ENCODE measurements at regions not wholly inside any gene's neighbourhood (a gene's known extent, or its start where the extent isn't known, plus 50 kb on each side); places are given as distances from the start of the nearest gene placed in this dataset.

DNA sequence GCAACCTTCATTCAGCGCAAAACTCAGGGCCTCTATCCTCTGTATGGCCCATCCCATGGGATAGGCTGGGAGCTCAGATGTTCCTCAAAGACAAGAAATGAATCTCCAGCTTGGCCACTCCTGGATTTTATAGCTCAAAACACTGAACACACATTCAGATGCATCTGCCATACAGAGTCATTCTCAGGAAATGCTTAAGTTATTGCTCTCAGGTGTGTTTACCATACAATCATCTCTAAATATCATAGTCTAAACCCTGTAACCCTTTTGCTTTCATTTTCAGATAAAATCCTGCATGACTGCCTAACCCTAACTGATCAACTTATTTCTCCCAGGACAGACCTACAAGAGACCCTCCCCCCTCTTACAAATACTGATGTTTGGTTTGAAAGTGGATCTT, 140.9 kb upstream of the FMR1 start:
- Histone ChIP-seq H3K36me3 (no peaks in the 10 kb centered on the region), H3K9me3 (no peaks in the 10 kb centered on the region), H3K27me3 (no peaks in the 10 kb centered on the region), H3K4me3 (no peak overlapping the region)
- DNase-seq = no peak

- no peaks in the 10 kb centered on the region for H3K36me3 ChIP-seq
- DNase-seq = no peak
- H3K9me3 ChIP-seq = no peaks in the 10 kb centered on the region
- no peak overlapping the region for H3K4me3 ChIP-seq
- H3K27me3 ChIP-seq = no peaks in the 10 kb centered on the region
Measured at GRCh38 chrX:147776988-147777387, 134.7 kb upstream of the FMR1 start.

- Histone ChIP-seq H3K36me3 (no peaks in the 10 kb centered on the region), H3K4me3 (no peak overlapping the region), H3K9me3 (no peaks in the 10 kb centered on the region), H3K27me3 (no peaks in the 10 kb centered on the region)
- no peak for DNase-seq
Measured at GRCh38 chrX:147779173-147779572, 132.5 kb upstream of the FMR1 start.

DNA sequence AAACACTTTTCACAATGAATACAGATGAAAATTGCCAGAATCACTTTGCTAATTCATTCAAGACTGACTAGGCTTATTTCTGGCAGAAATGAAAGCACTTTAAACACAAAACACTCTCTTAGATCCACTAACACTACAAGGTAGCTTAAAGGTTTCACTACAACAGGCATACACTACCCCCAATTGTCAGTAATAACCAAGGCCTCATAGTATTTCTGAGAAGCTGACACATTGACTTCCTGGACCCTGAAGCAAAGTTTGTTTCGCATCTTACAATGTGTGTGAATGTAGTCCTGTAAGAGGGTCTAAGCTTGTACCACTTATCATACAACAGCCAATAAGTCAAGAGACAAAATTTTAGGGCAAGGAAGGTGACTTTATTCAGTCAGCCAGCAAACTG, 129.9 kb upstream of the FMR1 start:
- Histone ChIP-seq H3K9me3 (no peaks in the 10 kb centered on the region), H3K27me3 (no peaks in the 10 kb centered on the region), H3K36me3 (no peaks in the 10 kb centered on the region), H3K4me3 (no peak overlapping the region)
- DNase-seq = no peak

- Histone ChIP-seq H3K9me3 (no peaks in the 10 kb centered on the region), H3K4me3 (no peak overlapping the region), H3K27me3 (no peaks in the 10 kb centered on the region), H3K36me3 (no peaks in the 10 kb centered on the region)
- no peak for DNase-seq
Measured at GRCh38 chrX:147788641-147789350, 122.9 kb upstream of the FMR1 start.

DNA sequence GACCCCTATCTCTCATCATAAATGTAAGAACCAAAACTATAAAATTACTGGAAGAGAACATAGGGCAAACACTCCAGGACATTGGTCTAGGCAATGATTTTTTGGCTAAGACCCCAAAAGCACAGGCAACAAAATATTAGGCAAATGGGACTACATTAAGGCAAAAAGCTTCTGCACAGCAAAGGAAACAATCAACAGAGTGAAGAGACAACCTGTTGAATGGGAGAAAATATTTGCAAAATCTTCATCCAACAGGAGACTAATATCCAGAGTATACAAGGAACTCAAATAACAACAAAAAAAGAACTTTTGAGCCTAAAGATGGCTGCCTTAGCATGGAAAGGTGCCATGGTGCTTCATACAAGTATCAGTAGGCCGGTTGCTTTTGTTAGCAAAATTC, 111.1 kb upstream of the FMR1 start:
- no peaks in the 10 kb centered on the region for H3K36me3 ChIP-seq
- no peaks in the 10 kb centered on the region for H3K27me3 ChIP-seq
- no peaks in the 10 kb centered on the region for H3K9me3 ChIP-seq
- no peak for DNase-seq
- H3K4me3 ChIP-seq = no peak overlapping the region

DNA sequence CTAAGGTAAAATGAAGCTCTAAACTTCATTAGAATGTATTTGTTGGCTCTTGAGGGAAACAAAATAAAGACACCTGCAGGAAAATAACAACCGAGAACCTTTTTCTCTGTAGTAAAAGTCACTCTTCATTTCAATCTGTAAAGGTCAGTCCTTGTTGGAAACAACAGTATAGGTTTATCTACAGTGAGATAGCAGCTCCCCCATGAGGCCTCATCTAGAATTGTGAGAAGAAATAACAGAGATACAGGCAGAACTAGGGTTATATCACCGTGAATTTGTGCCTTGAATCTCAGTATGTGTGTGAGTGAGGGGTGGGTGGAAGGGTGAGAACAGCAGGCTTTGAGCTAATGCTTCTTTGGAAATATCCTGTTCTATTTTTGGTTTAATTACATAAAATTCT, 107.8 kb upstream of the FMR1 start:
- Histone ChIP-seq H3K36me3 (no peaks in the 10 kb centered on the region), H3K9me3 (no peaks in the 10 kb centered on the region), H3K27me3 (no peaks in the 10 kb centered on the region), H3K4me3 (no peak overlapping the region)
- no peak for DNase-seq

- no peak overlapping the region for H3K4me3 ChIP-seq
- H3K9me3 ChIP-seq = no peaks in the 10 kb centered on the region
- H3K27me3 ChIP-seq = no peaks in the 10 kb centered on the region
- DNase-seq = no peak
- no peaks in the 10 kb centered on the region for H3K36me3 ChIP-seq
Measured at GRCh38 chrX:147811803-147812202, 99.9 kb upstream of the FMR1 start.

- Histone ChIP-seq H3K9me3 (no peaks in the 10 kb centered on the region), H3K36me3 (no peaks in the 10 kb centered on the region), H3K4me3 (no peak overlapping the region), H3K27me3 (no peaks in the 10 kb centered on the region)
- no peak for DNase-seq
Measured at GRCh38 chrX:147827070-147827469, 84.6 kb upstream of the FMR1 start.

DNA sequence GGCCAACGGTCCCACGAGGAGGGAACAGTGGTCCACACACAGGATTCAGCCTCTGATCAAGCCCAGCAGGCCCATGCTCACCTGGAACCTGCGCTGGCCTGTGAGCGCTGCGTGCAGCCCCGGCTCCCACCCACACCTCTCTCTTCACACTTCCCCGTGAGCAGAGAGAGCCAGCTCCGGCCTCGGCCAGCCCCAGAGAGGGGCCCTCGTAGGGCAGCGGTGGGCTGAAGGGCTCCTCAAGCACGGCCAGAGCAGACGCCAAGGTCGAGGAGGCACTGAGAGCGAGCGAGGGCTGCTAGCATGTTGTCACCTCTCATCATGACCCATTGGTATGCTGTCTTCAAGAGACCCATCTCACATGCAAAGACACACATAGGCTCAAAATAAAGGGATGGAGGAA, 83.0 kb upstream of the FMR1 start:
- DNase-seq = no peak
- no peaks in the 10 kb centered on the region for H3K9me3 ChIP-seq
- no peaks in the 10 kb centered on the region for H3K36me3 ChIP-seq
- H3K4me3 ChIP-seq = no peak overlapping the region
- H3K27me3 ChIP-seq = no peaks in the 10 kb centered on the region

GRCh38 chrX:147832707-147833348, 78.9 kb upstream of the FMR1 start:
- no peaks in the 10 kb centered on the region for H3K27me3 ChIP-seq
- DNase-seq = no peak
- no peaks in the 10 kb centered on the region for H3K9me3 ChIP-seq
- H3K36me3 ChIP-seq = no peaks in the 10 kb centered on the region
- no peak overlapping the region for H3K4me3 ChIP-seq

GRCh38 chrX:147838465-147839131, 73.1 kb upstream of the FMR1 start:
- Histone ChIP-seq H3K36me3 (no peaks in the 10 kb centered on the region), H3K27me3 (no peaks in the 10 kb centered on the region), H3K4me3 (no peak overlapping the region), H3K9me3 (no peaks in the 10 kb centered on the region)
- no peak for DNase-seq

DNA sequence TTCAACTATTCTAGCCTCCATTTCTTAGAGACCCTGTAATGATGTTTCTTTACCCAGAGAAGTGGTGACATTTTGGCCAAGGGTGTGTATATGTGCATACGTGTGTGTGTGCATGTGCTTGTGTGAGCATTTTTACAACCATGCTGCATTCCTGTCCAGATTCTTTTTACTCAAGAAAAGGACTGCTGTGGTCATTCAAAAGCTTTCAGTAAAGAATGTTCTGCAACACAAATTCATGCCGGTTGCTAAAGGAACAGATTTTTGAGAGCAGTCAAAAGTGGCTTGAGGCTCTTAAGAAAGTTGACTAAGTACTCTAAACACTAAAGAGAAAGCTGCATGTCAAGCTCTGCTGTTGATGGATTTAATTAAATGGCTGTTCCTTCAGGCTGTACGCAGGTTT, 65.0 kb upstream of the FMR1 start:
- no peak for DNase-seq
- Histone ChIP-seq H3K27me3 (no peaks in the 10 kb centered on the region), H3K4me3 (no peak overlapping the region), H3K36me3 (no peaks in the 10 kb centered on the region), H3K9me3 (no peaks in the 10 kb centered on the region)

DNA sequence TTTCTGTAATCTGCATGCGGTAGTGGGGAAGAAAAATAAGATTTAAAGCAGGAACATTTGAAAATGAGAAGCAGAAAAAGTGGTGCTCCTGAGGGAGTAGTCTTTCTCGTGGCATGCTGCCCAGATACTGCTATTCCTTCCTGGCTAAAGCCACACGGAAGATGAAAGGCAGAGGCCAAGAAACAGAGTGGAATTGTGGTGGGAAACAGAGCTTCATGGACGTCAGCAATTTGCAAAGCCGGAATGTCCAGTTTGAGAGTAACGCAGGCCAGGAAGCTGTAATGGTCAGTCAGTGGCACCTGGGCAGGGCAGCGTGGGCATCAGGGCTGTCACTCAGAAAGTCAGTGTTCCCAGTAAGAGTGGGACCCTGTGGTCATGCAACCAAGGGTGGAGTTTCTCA, 63.7 kb upstream of the FMR1 start:
- no peak for DNase-seq
- Histone ChIP-seq H3K36me3 (no peaks in the 10 kb centered on the region), H3K27me3 (no peaks in the 10 kb centered on the region), H3K9me3 (no peaks in the 10 kb centered on the region), H3K4me3 (no peak overlapping the region)

GRCh38 chrX:147848543-147849443, 62.9 kb upstream of the FMR1 start:
- no peak overlapping the region for H3K4me3 ChIP-seq
- H3K27me3 ChIP-seq = no peaks in the 10 kb centered on the region
- H3K36me3 ChIP-seq = no peaks in the 10 kb centered on the region
- DNase-seq = no peak
- H3K9me3 ChIP-seq = no peaks in the 10 kb centered on the region

DNA sequence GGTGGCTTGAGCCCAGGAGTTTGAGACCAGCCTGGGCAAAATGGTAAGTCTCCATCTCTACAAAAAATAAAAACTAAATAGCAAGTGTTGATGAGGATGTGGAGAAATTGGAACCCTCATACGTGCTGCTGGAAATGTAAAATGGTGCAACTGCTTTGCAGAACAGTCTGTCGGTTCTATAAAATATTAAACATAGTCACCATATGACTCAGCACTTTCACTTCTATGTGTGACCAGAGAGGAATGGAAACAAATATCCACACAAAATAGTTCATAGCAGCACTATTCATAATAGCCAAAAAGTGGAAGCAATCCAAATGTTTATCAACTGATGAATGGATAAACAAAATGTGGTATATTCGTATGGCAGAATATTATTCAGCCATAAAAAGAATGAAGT, 60.8 kb upstream of the FMR1 start:
- no peak overlapping the region for H3K4me3 ChIP-seq
- no peaks in the 10 kb centered on the region for H3K9me3 ChIP-seq
- no peak for DNase-seq
- H3K36me3 ChIP-seq = no peaks in the 10 kb centered on the region
- no peaks in the 10 kb centered on the region for H3K27me3 ChIP-seq

- no peaks in the 10 kb centered on the region for H3K36me3 ChIP-seq
- DNase-seq = no peak
- no peaks in the 10 kb centered on the region for H3K9me3 ChIP-seq
- H3K4me3 ChIP-seq = no peak overlapping the region
- no peaks in the 10 kb centered on the region for H3K27me3 ChIP-seq
Measured at GRCh38 chrX:147853701-147854100, 58.0 kb upstream of the FMR1 start.

Data from MG63 (cell line).